Karpas-422 (cell line): ENCODE measurements at regions not wholly inside any gene's neighbourhood (a gene's known extent, or its start where the extent isn't known, plus 50 kb on each side); places are given as distances from the start of the nearest gene placed in this dataset.
"Not testable (repeated sequence)": the region's sequence is repeated elsewhere in the genome, so short reads cannot be mapped to it uniquely, and the experiment has no call there.

Experiments
- DNase-seq: peaks from one replicate; pipeline ENCODE4 v3.0.0-alpha.2; 2015
- H2AFZ ChIP-seq: fragments of 200-600 bp; sonication (generic); 2 replicates; pipeline ENCODE4 v1.6.1; 2014; ENCODE audit warnings: antibody characterized with exemption, low read length, mixed read lengths
- H3K27ac ChIP-seq: fragments of 200-600 bp; sonication (generic); 2 replicates; pipeline ENCODE4 v1.5.1; 2014; ENCODE audit warnings: mild to moderate bottlenecking, low read length, moderate library complexity
- H3K27me3 ChIP-seq: fragments of 200-600 bp; sonication (generic); 2 replicates; pipeline ENCODE4 v1.6.1; 2014; ENCODE audit warnings: low read length, mixed read lengths
- H3K36me3 ChIP-seq: fragments of 200-600 bp; sonication (generic); 2 replicates; pipeline ENCODE4 v1.6.1; 2014; ENCODE audit warnings: low read length, mixed read lengths; ENCODE audit not compliant: insufficient read depth
- H3K4me1 ChIP-seq: fragments of 200-600 bp; sonication (generic); 2 replicates; pipeline ENCODE4 v1.6.1; 2014; ENCODE audit warnings: mild to moderate bottlenecking, low read length, mixed read lengths
- H3K4me2 ChIP-seq: fragments of 200-600 bp; sonication (generic); 2 replicates; pipeline ENCODE4 v1.6.1; 2014; ENCODE audit warnings: low read length, low read depth, mild to moderate bottlenecking; ENCODE audit not compliant: poor library complexity, severe bottlenecking
- H3K4me3 ChIP-seq: fragments of 200-600 bp; sonication (generic); 2 replicates; pipeline ENCODE4 v1.5.1; 2014; ENCODE audit warnings: mild to moderate bottlenecking, antibody characterized with exemption, low read length, mixed read lengths
- H3K79me2 ChIP-seq: fragments of 200-600 bp; sonication (generic); 2 replicates; pipeline ENCODE4 v1.6.1; 2014; ENCODE audit warnings: mild to moderate bottlenecking, low read length, mixed read lengths
- H3K9ac ChIP-seq: fragments of 200-600 bp; sonication (generic); 2 replicates; pipeline ENCODE4 v1.6.0; 2014; ENCODE audit warnings: low read length
- H3K9me2 ChIP-seq: fragments of 200-600 bp; sonication (generic), shearing (Covaris generic); replicated peaks from 2 replicates; pipeline ENCODE4 v1.6.0; 2014; ENCODE audit warnings: mild to moderate bottlenecking, low read length, moderate library complexity; ENCODE audit not compliant: insufficient read depth
- H3K9me3 ChIP-seq: fragments of 300-700, 200-600 bp; sonication (generic); 2 replicates; pipeline ENCODE4 v1.6.1; 2014; ENCODE audit warnings: low read length, mixed read lengths
- H4K20me1 ChIP-seq: fragments of 200-600 bp; sonication (generic); 2 replicates; pipeline ENCODE4 v1.6.1; 2014; ENCODE audit warnings: mild to moderate bottlenecking, antibody characterized with exemption, low read length, low read depth; ENCODE audit not compliant: insufficient read depth

DNA sequence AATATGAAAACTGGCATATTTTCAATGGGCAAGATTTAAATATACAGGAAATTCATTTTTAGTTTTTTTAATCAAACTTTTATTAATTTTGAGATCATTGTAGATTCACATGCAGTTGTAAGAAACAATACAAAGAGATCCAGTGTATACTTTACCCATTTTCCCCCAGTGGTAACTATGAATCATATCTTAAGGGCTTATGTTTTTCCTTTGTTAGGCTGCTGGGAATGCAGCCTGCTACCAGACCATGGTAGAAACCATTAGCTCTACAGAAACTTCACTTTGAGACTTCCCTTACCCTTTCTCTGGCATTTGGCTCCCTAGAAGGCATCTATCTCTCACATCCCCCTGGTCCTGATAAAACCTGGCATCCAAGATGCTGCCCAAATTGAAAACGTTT is 147.6 kb upstream of the EOLA2 start:
- H3K36me3 ChIP-seq, result no peaks in the 10 kb centered on the region
- no peaks in the 10 kb centered on the region for H4K20me1 ChIP-seq
- peaks cover 9% of the 10 kb centered on the region for H3K4me1 ChIP-seq
- no peak overlapping the region for H3K9ac ChIP-seq
- H3K79me2 ChIP-seq, result no peaks in the 10 kb centered on the region
- no peak for DNase-seq
- H2AFZ ChIP-seq, result no peak overlapping the region
- no peak overlapping the region for H3K4me3 ChIP-seq
- H3K9me2 ChIP-seq, result no peaks in the 10 kb centered on the region
- no peaks in the 10 kb centered on the region for H3K9me3 ChIP-seq
- no peak overlapping the region for H3K27ac ChIP-seq
- no peaks in the 10 kb centered on the region for H3K27me3 ChIP-seq
- no peak overlapping the region for H3K4me2 ChIP-seq

DNA sequence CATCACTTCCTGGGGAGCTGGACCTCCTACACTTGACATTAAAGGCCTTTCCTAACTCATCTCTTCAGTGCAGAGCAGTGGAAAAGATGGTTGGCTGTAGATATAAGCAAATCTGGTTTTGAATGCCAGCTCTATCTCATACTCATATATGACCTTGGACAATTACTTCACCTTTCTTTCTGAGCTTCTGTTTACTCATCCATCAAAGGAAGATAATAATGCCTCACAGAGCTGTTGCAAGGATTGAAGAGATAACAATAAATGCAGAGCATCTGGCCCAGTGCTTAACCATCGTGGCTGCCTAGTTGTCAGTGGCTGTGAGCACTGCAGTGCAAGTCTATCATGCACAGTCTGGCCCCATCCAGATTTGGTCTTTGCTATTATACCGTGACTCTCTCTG is 148.1 kb upstream of the EOLA2 start:
- Histone ChIP-seq H3K9ac (no peak overlapping the region), H3K9me2 (no peaks in the 10 kb centered on the region), H2AFZ (no peak overlapping the region), H3K4me2 (no peak overlapping the region), H3K27ac (no peak overlapping the region), H3K27me3 (no peaks in the 10 kb centered on the region), H4K20me1 (no peaks in the 10 kb centered on the region), H3K36me3 (no peaks in the 10 kb centered on the region), H3K9me3 (no peaks in the 10 kb centered on the region), H3K4me1 (peaks cover 9% of the 10 kb centered on the region), H3K79me2 (no peaks in the 10 kb centered on the region), H3K4me3 (no peak overlapping the region)
- DNase-seq, result no peak

DNA sequence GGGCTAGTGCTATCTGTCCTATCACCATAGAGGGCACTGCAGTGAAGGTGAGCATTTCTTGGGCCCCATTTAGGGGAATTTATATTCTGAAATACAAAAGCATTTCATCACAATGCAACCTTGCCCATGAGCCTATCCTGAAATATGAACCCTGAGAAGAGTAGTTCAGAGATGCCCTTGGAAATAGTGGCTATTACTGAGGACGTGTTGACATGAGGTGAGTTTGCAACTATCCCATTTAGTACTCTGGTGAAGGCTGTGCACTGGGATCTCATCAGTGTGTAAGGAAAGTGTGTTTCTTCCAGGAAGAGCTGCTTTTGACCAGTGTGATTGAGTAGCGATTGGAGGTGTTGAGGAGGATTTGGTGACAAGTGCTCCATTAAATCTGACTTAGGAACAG is 149.3 kb upstream of the EOLA2 start:
- no peaks in the 10 kb centered on the region for H4K20me1 ChIP-seq
- H3K4me3 ChIP-seq, result no peak overlapping the region
- no peak overlapping the region for H2AFZ ChIP-seq

DNA sequence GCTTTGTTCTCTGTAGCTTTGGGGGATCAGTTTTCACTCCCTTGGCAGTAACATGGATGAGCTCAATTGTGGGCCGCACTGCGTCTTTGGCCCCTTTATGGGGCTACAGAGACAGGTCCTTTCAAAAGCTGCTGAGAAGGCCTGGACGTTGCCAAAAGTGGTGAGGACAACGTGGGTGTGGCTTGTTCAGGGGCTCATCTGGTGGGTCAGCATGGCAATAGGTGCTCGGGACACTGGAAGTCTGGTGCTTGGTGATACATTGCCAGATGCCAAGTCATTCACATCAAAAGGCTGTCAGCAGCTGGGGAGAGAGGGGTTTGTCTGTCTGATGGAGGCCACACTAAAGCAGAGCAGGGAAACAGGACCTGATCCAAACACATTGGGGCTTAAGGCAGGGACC is 149.8 kb upstream of the EOLA2 start:
- H4K20me1 ChIP-seq, result no peaks in the 10 kb centered on the region
- no peak for DNase-seq
- H3K79me2 ChIP-seq, result no peaks in the 10 kb centered on the region
- H3K36me3 ChIP-seq, result no peaks in the 10 kb centered on the region
- no peak overlapping the region for H3K9ac ChIP-seq
- no peak overlapping the region for H3K27ac ChIP-seq
- no peak overlapping the region for H3K4me2 ChIP-seq
- no peak overlapping the region for H2AFZ ChIP-seq
- H3K4me3 ChIP-seq, result no peak overlapping the region
- no peaks in the 10 kb centered on the region for H3K27me3 ChIP-seq
- H3K9me3 ChIP-seq, result no peaks in the 10 kb centered on the region
- no peaks in the 10 kb centered on the region for H3K9me2 ChIP-seq
- H3K4me1 ChIP-seq, result peaks cover 9% of the 10 kb centered on the region

More for the DNA sequence above, 149.3 kb upstream of the EOLA2 start:
- H3K9me2 ChIP-seq, result no peaks in the 10 kb centered on the region
- no peak for DNase-seq
- no peaks in the 10 kb centered on the region for H3K79me2 ChIP-seq
- H3K36me3 ChIP-seq, result no peaks in the 10 kb centered on the region
- H3K9me3 ChIP-seq, result no peaks in the 10 kb centered on the region
- H3K27me3 ChIP-seq, result no peaks in the 10 kb centered on the region
- H3K4me2 ChIP-seq, result no peak overlapping the region
- no peak overlapping the region for H3K9ac ChIP-seq
- peaks cover 9% of the 10 kb centered on the region for H3K4me1 ChIP-seq
- H3K27ac ChIP-seq, result no peak overlapping the region

DNA sequence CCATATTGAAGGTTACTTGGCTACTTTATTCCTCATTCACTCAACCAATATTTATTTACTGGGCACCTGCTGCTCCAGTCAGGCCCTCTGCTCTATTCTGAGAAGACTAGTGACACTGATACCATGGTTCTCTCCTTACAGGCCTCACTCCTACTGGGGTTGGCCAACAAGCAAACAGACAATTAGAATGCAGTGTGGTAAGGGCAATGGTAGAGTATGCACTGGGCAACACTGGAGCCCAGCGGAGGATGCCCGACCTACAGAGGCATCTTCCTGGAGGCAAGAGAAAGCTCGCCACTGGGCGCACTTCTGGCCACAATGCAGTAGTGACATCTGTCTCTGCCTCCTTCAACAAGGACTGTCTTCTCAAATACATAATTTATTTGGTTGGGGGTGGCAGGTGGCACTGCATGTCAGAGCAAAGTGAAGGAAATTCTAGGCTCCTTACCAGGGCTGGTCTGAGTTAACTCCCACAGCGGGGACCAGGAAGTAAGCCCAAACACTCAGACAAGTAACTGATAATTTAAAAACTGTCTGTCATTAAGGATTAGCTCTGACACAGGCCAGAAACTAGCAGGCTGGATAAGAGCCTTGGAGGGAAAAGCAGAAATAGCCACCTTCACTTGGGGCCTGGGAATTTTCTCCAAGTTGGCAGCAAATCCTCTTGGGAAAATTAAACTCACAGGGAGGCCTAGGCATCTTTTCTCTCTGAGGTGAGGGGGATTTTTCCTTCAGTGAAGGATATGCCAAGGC is 150.7 kb upstream of the EOLA2 start:
- Histone ChIP-seq H3K4me3 (no peak overlapping the region), H3K9me2 (no peaks in the 10 kb centered on the region), H3K4me2 (no peak overlapping the region), H4K20me1 (no peaks in the 10 kb centered on the region), H3K4me1 (no peaks in the 10 kb centered on the region), H2AFZ (no peak overlapping the region), H3K27ac (no peak overlapping the region), H3K9ac (no peak overlapping the region), H3K9me3 (no peaks in the 10 kb centered on the region), H3K27me3 (no peaks in the 10 kb centered on the region), H3K36me3 (no peaks in the 10 kb centered on the region), H3K79me2 (no peaks in the 10 kb centered on the region)
- no peak for DNase-seq

DNA sequence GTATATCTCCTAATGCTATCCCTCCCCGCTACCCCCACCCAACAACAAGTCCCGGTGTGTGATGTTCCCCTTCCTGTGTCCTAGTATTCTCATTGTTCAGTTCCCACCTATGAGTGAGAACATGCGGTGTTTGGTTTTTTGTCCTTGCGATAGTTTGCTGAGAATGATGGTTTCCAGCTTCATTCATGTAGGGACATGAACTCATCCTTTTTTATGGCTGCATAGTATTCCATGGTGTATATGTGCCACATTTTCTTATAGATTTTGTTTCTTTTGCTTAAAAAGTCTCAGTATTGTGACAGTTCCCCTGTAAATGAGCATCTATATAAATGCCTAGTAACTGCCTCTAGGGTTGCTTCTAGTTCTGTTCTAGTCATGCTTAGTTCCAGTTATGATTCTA is 153.0 kb upstream of the EOLA2 start:
- not testable (repeated sequence) for H3K9me2 ChIP-seq, H3K4me2 ChIP-seq, H3K9me3 ChIP-seq, H3K79me2 ChIP-seq, H3K4me1 ChIP-seq, H3K4me3 ChIP-seq, H3K9ac ChIP-seq, DNase-seq, H3K27ac ChIP-seq, H3K36me3 ChIP-seq, H4K20me1 ChIP-seq, H2AFZ ChIP-seq, H3K27me3 ChIP-seq

DNA sequence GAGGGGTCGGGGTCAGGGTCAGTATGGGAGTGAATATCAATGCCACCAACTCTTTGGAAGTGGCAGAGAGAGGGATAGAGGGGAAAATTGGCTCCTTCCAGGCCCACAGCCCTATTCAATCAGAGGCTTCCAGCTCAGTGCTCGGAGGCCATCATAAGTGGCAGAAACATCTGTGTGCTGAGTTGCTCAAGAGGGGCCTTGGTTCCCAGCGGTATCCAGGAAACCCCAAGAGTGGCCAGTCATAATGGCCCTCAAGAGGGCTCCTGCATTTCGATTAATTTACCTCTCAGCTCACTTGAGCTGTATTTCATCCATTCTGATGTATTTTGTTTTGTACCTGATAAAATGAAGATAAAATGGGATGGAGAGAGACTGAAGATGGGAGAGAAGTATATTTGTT is 154.3 kb upstream of the EOLA2 start:
- no peaks in the 10 kb centered on the region for H3K9me2 ChIP-seq
- no peaks in the 10 kb centered on the region for H3K27me3 ChIP-seq

DNA sequence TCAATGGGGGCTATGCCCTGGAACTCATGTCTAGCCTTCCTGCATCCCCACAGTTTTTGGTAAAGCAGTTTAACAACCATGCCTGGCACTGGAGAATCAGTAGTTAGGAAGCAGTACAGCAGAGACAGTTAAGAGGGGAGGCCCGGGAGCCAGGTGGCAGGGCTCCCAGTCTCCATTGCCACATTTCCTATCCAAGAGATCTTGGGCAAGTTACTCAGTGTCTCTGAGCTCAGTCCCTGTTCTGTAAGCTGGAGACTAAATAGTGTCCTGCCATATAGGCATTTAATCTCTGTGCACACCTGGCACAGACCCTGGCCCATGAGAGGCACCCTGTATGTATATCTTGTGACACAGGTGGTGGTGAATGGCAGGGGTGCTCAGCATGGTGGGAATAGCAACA is 156.1 kb upstream of the EOLA2 start:
- no peak overlapping the region for H3K4me2 ChIP-seq
- H3K36me3 ChIP-seq, result no peaks in the 10 kb centered on the region

More for the DNA sequence above, 154.3 kb upstream of the EOLA2 start:
- Histone ChIP-seq H3K36me3 (no peaks in the 10 kb centered on the region), H3K79me2 (no peaks in the 10 kb centered on the region), H3K9me3 (no peaks in the 10 kb centered on the region), H3K9ac (no peak overlapping the region), H3K4me2 (no peak overlapping the region), H4K20me1 (no peaks in the 10 kb centered on the region), H3K4me3 (no peak overlapping the region), H3K4me1 (no peaks in the 10 kb centered on the region), H3K27ac (no peak overlapping the region), H2AFZ (no peak overlapping the region)
- no peak for DNase-seq

More for the DNA sequence above, 156.1 kb upstream of the EOLA2 start:
- no peaks in the 10 kb centered on the region for H3K4me1 ChIP-seq
- H3K4me3 ChIP-seq, result no peak overlapping the region
- H2AFZ ChIP-seq, result no peak overlapping the region
- no peaks in the 10 kb centered on the region for H4K20me1 ChIP-seq
- no peak overlapping the region for H3K27ac ChIP-seq
- H3K9me2 ChIP-seq, result no peaks in the 10 kb centered on the region
- no peaks in the 10 kb centered on the region for H3K9me3 ChIP-seq
- no peaks in the 10 kb centered on the region for H3K27me3 ChIP-seq
- no peak for DNase-seq
- no peak overlapping the region for H3K9ac ChIP-seq
- H3K79me2 ChIP-seq, result no peaks in the 10 kb centered on the region
